ENCODE measurements at regions not wholly inside any gene's neighbourhood (a gene's known extent, or its start where the extent isn't known, plus 50 kb on each side); places are given as distances from the start of the nearest gene placed in this dataset.

DNA sequence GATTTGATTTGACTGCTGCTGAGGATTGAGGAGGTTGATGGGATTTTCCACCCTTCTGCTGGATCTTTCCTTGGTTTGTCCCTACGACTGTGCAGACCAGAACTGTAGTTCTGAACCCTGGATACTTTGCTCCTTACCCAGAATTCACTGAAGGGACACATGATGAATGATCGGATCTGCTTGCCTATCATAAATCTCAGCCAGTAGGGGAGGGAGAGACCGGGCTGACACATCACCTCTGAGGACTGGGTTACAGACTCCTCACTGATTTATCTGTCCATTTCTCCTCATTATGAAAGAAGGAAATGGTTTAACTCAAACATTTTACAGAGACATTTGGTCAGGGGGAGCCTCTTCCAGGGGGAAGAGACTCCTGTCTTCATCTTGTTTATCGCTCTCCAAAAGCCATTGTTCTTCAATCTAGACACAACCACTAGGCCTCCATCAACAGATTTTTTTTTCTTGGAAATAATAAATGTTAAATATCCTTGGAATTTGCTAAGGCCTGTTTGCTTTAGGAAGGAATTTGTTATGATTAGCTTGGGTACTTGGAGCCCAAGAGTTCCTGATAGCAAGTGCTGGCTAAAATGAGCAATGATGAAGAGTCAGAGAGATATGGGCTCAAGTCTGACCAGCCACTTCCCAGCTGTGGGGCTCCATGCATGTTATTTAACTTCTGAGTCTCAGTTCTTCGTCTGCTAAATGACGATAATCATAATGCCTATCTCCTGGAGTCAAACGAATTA, 925.5 kb downstream of the SLC4A3 start:
- TF ChIP-seq POLR2A (IDR thresholded peaks at IDR 0.05) = no peak
- TF ChIP-seq, protein P1, sequence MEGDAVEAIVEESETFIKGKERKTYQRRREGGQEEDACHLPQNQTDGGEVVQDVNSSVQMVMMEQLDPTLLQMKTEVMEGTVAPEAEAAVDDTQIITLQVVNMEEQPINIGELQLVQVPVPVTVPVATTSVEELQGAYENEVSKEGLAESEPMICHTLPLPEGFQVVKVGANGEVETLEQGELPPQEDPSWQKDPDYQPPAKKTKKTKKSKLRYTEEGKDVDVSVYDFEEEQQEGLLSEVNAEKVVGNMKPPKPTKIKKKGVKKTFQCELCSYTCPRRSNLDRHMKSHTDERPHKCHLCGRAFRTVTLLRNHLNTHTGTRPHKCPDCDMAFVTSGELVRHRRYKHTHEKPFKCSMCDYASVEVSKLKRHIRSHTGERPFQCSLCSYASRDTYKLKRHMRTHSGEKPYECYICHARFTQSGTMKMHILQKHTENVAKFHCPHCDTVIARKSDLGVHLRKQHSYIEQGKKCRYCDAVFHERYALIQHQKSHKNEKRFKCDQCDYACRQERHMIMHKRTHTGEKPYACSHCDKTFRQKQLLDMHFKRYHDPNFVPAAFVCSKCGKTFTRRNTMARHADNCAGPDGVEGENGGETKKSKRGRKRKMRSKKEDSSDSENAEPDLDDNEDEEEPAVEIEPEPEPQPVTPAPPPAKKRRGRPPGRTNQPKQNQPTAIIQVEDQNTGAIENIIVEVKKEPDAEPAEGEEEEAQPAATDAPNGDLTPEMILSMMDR (IDR thresholded peaks at IDR 0.05) = no peak
- intact Hi-C loops (cut with DNase I) = no loop called here
- Histone ChIP-seq H3K36me3 (no peaks in the 10 kb centered on the region), H3K4me1 (peaks cover 0 to 3% (median 0%) of the 10 kb centered on the region in 3 donors), H3K27me3 (no peaks in the 10 kb centered on the region), H3K4me3 (no peak overlapping the region), H3K27ac (no peak overlapping the region), H3K9me3 (no peaks in the 10 kb centered on the region)
- DNase-seq = no peak
- 77 to 80% methylated on average over 7 of the region's 7 CpGs for WGBS, 2 donors

DNA sequence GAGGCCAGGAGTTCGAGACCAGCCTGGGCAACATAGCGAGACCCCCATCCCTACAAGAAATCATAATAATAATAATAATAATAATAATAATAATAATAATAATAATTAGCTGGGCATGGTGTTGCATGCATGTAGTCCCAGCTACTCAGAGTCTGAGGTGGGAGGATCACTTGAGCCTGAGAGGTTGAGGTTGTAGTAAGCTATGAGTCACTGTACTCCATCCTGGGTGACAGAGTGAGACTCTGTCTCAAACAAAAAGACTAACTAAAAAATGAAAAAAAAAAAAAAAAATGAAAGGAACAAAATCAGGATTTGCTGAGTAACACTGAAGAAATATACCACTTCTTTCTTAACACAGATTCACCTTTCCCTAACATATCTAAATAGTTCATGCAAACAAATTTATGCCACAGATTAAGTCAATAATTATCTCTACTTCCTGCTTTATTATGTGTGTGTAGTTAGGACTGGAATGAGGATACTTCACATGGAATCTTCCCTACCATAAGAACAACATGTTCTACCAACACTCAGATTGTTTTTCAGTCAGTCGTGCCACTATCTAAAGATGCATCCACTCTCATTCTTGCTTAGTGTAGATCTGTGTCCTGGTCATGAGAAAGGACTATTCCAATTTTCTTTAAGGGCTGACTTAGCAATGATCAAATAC, 928.7 kb downstream of the SLC4A3 start:
- no peak overlapping the region for H3K4me3 ChIP-seq
- TF ChIP-seq, protein P1 (IDR thresholded peaks at IDR 0.05) = no peak
- no peak for TF ChIP-seq POLR2A (IDR thresholded peaks at IDR 0.05)
- no peak overlapping the region for H3K27ac ChIP-seq
- no peak for DNase-seq
- H3K9me3 ChIP-seq = peaks cover 0 to 4% (median 0%) of the 10 kb centered on the region in 3 donors
- 81 to 92% methylated on average over 3 of the region's 3 CpGs for WGBS, 2 donors
- no peaks in the 10 kb centered on the region for H3K27me3 ChIP-seq
- intact Hi-C loops (cut with DNase I) = no loop called here
- no peaks in the 10 kb centered on the region for H3K4me1 ChIP-seq
- H3K36me3 ChIP-seq = no peaks in the 10 kb centered on the region

DNA sequence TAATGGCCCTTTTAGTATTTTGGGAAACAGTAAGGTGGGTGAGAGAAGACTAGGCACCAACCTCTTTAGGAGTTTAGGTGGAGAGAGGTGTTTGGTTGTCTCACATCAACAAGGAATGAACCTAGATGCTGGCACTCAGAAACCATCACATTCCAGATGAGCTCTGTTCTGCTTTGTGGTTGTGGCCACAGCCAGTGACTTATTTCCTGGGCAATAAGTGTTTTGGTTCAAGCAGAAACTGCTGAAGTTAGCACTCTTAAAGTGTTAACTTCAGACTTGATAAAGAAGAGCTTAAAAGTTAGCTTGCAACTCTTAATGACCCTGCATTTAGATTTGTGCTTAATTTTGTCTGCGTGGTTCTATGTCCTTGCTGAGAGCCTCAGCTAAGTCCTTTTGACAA, 929.2 kb downstream of the SLC4A3 start:
- Histone ChIP-seq H3K36me3 (no peaks in the 10 kb centered on the region), H3K4me1 (no peaks in the 10 kb centered on the region), H3K27me3 (no peaks in the 10 kb centered on the region), H3K27ac (no peak overlapping the region), H3K4me3 (no peak overlapping the region), H3K9me3 (peaks cover 0 to 4% (median 0%) of the 10 kb centered on the region in 3 donors)
- no peak for DNase-seq
- intact Hi-C loops (cut with DNase I) = no loop called here
- TF ChIP-seq POLR2A (IDR thresholded peaks at IDR 0.05) = no peak
- TF ChIP-seq, protein P1 (IDR thresholded peaks at IDR 0.05) = no peak
- WGBS, 2 donors = 42 to 80% methylated on average over 1 of the region's 1 CpG

DNA sequence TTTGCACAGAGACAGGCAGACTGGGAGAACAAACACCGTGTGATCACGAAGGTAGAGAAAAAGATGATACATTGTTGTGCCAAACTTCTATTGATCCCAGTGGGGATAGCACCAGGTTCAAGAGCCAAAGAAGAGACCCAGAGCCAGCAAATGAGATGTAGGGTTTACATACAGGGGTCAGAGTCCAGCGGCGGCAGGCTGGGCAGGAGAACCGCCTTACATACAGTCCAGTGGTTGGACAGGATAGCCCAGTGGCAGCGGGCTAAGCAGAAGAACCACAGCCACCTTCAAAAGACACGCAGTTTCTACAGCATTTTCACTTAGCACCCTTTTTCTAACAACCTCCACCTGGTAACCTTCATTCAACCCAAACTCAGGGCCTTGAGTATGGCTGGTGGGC, 932.8 kb downstream of the SLC4A3 start:
- no peaks in the 10 kb centered on the region for H3K27me3 ChIP-seq
- 84 to 95% methylated on average over 7 of the region's 7 CpGs for WGBS, 2 donors
- no peaks in the 10 kb centered on the region for H3K36me3 ChIP-seq
- H3K4me1 ChIP-seq = no peaks in the 10 kb centered on the region
- intact Hi-C loops (cut with DNase I) = no loop called here
- TF ChIP-seq POLR2A (IDR thresholded peaks at IDR 0.05) = no peak
- TF ChIP-seq, protein P1 (IDR thresholded peaks at IDR 0.05) = no peak
- H3K4me3 ChIP-seq = no peak overlapping the region
- DNase-seq = no peak
- H3K9me3 ChIP-seq = peaks cover 0 to 4% (median 0%) of the 10 kb centered on the region in 3 donors
- H3K27ac ChIP-seq = no peak overlapping the region

DNA sequence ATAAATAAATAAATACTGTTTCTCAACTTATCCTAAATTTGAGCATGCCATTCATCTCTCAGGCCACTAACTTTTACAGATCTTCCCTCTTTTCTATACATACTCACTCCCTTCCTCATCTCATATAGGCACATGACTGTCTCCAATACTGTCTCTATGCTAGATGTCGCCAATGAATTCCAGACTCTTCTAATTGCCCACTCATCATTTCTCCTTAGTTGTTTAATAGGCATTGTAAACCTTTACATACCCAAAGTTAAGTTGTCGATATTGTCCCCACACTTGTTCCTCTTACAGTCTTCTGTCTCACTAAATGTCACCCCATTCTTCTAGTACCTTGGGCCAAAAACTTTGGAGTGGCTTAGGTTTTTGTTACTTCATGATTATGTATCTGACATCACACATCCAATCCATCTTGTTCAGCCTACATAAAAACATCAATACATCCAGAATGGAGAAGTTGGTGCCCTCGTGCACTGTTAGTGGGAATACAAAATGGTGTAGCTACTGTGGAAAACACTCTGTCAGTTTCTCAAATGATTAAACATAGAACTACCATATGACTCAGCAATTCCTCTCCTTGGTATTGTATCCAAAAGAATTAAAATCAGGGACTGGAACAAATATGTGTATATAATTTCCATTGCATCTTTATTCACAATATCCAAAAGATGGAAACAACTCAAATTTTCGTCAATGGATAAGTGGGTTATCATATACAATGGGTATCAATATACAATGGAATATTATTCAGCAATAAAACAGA, 935.1 kb downstream of the SLC4A3 start:
- H3K36me3 ChIP-seq = no peaks in the 10 kb centered on the region
- intact Hi-C loops (cut with DNase I) = no loop called here
- no peak for TF ChIP-seq POLR2A (IDR thresholded peaks at IDR 0.05)
- TF ChIP-seq, protein P1 (IDR thresholded peaks at IDR 0.05) = no peak
- H3K4me1 ChIP-seq = no peaks in the 10 kb centered on the region
- DNase-seq = no peak
- WGBS, 2 donors = 84 to 88% methylated on average over 3 to 4 of the region's 4 CpGs
- no peak overlapping the region for H3K27ac ChIP-seq
- no peaks in the 10 kb centered on the region for H3K27me3 ChIP-seq
- peaks cover 0 to 4% (median 0%) of the 10 kb centered on the region in 3 donors for H3K9me3 ChIP-seq
- no peak overlapping the region for H3K4me3 ChIP-seq
